H9 (cell line): ENCODE measurements at regions not wholly inside any gene's neighbourhood (a gene's known extent, or its start where the extent isn't known, plus 50 kb on each side); places are given as distances from the start of the nearest gene placed in this dataset.
"Not testable (repeated sequence)": the region's sequence is repeated elsewhere in the genome, so short reads cannot be mapped to it uniquely, and the experiment has no call there.

Source experiments
- DNase-seq: peaks from one replicate; pipeline ENCODE4 v3.0.0-alpha.2; 2017
- H2AFZ ChIP-seq: one replicate; pipeline ENCODE4 v1.6.1; 2013; ENCODE audit warnings: mild to moderate bottlenecking, low read length, control low read depth, moderate library complexity
- H2AK5ac ChIP-seq: 2 replicates; pipeline ENCODE4 v1.6.1; 2013; ENCODE audit warnings: low read length, control low read depth, mixed read lengths; ENCODE audit not compliant: insufficient read length
- H2BK120ac ChIP-seq: one replicate; pipeline ENCODE4 v1.6.1; 2013; ENCODE audit warnings: low read depth, mild to moderate bottlenecking, low read length, control low read depth, inconsistent platforms; ENCODE audit not compliant: poor library complexity, severe bottlenecking
- H2BK12ac ChIP-seq: 2 replicates; pipeline ENCODE4 v1.6.1; 2013; ENCODE audit warnings: low read length, control low read depth, mixed read lengths, low read depth; ENCODE audit not compliant: insufficient read length
- H2BK15ac ChIP-seq: 2 replicates; pipeline ENCODE4 v1.6.1; 2013; ENCODE audit warnings: low read depth, low read length, control low read depth
- H2BK20ac ChIP-seq: one replicate; pipeline ENCODE4 v1.6.1; 2013; ENCODE audit warnings: low read depth, mild to moderate bottlenecking, low read length, control low read depth, inconsistent platforms; ENCODE audit not compliant: poor library complexity, severe bottlenecking
- H2BK5ac ChIP-seq: 2 replicates; pipeline ENCODE4 v1.6.1; 2013; ENCODE audit warnings: low read length, control low read depth, mixed read lengths; ENCODE audit not compliant: insufficient read length
- H3K14ac ChIP-seq: 2 replicates; pipeline ENCODE4 v1.6.1; 2013; ENCODE audit warnings: low read length, control low read depth; ENCODE audit not compliant: insufficient read depth
- H3K18ac ChIP-seq: 2 replicates; pipeline ENCODE4 v1.6.1; 2013; ENCODE audit warnings: low read depth, mild to moderate bottlenecking, mixed read lengths, low read length, control low read depth; ENCODE audit not compliant: insufficient read length
- H3K23ac ChIP-seq: 2 replicates; pipeline ENCODE4 v1.6.1; 2013; ENCODE audit warnings: low read length, control low read depth, mixed read lengths, low read depth; ENCODE audit not compliant: insufficient read length
- H3K23me2 ChIP-seq: 2 replicates; pipeline ENCODE4 v1.6.1; 2013; ENCODE audit warnings: low read depth, mild to moderate bottlenecking, mixed read lengths, low read length, control low read depth; ENCODE audit not compliant: insufficient read length, poor library complexity, severe bottlenecking
- H3K27ac ChIP-seq: 2 replicates; pipeline ENCODE4 v1.5.1; 2013; ENCODE audit warnings: low read length, control low read depth, mixed read lengths, low read depth; ENCODE audit not compliant: insufficient read length
- H3K27me3 ChIP-seq: 2 replicates; pipeline ENCODE4 v1.6.1; 2013; ENCODE audit warnings: low read length, control low read depth, inconsistent platforms; ENCODE audit not compliant: insufficient read depth
- H3K4ac ChIP-seq: 2 replicates; pipeline ENCODE4 v1.6.1; 2013; ENCODE audit warnings: low read depth, mild to moderate bottlenecking, control low read depth, inconsistent platforms, low read length, moderate library complexity
- H3K4me1 ChIP-seq: 2 replicates; pipeline ENCODE4 v1.6.1; 2013; ENCODE audit warnings: low read length, control low read depth, inconsistent platforms; ENCODE audit not compliant: insufficient read depth
- H3K4me2 ChIP-seq: 2 replicates; pipeline ENCODE4 v1.6.1; 2013; ENCODE audit warnings: low read length, control low read depth, mixed read lengths; ENCODE audit not compliant: insufficient read length, insufficient read depth
- H3K56ac ChIP-seq: 2 replicates; pipeline ENCODE4 v1.6.1; 2013; ENCODE audit warnings: low read depth, mild to moderate bottlenecking, mixed read lengths, low read length, control low read depth; ENCODE audit not compliant: insufficient read length
- H3K79me1 ChIP-seq: 2 replicates; pipeline ENCODE4 v1.6.1; 2013; ENCODE audit warnings: low read depth, mild to moderate bottlenecking, moderate library complexity, low read length, control low read depth, inconsistent platforms; ENCODE audit not compliant: insufficient read depth, poor library complexity, severe bottlenecking
- H3K79me2 ChIP-seq: 2 replicates; pipeline ENCODE4 v1.6.1; 2013; ENCODE audit warnings: low read length, control low read depth, inconsistent platforms; ENCODE audit not compliant: insufficient read depth
- H3K9ac ChIP-seq: 2 replicates; pipeline ENCODE4 v1.6.1; 2013; ENCODE audit warnings: low read length, control low read depth, mixed read lengths; ENCODE audit not compliant: insufficient read length; ENCODE audit errors: extremely low read depth
- H3K9me3 ChIP-seq: one replicate; pipeline ENCODE4 v1.6.1; 2013; ENCODE audit warnings: low read depth, low read length, inconsistent platforms; ENCODE audit not compliant: control insufficient read depth
- H3T11ph ChIP-seq: one replicate; pipeline ENCODE4 v1.6.1; 2013; ENCODE audit warnings: mild to moderate bottlenecking, low read length, control low read depth, inconsistent platforms
- H4K20me1 ChIP-seq: one replicate; pipeline ENCODE4 v1.6.1; 2013; ENCODE audit not compliant: control insufficient read depth, insufficient read length, insufficient read depth
- H4K5ac ChIP-seq: 2 replicates; pipeline ENCODE4 v1.6.1; 2013; ENCODE audit warnings: low read depth, mild to moderate bottlenecking, mixed read lengths, low read length, control low read depth; ENCODE audit not compliant: insufficient read length
- H4K8ac ChIP-seq: replicated peaks from 2 replicates; pipeline ENCODE4 v1.6.1; 2013; ENCODE audit warnings: low read length, control low read depth, mixed read lengths, low read depth; ENCODE audit not compliant: insufficient read length
- H4K91ac ChIP-seq: 2 replicates; pipeline ENCODE4 v1.6.1; 2013; ENCODE audit warnings: low read depth, mild to moderate bottlenecking, moderate library complexity, mixed read lengths, low read length, control low read depth; ENCODE audit not compliant: insufficient read length
- H3K27ac Mint-ChIP-seq, 3 experiments: 2 replicates in 2 of 3; 3 replicates in 1 of 3; pipeline ENCODE4 v1.8.0; 2020 to 2021; ENCODE audit warnings: mixed read lengths in 3 of 3, mild to moderate bottlenecking in 1 of 3, moderate library complexity in 1 of 3
- H3K27me3 Mint-ChIP-seq: 2 replicates; pipeline ENCODE4 v1.8.0; 2021; ENCODE audit warnings: low read depth, mild to moderate bottlenecking, moderate library complexity, mixed read lengths
- H3K36me3 Mint-ChIP-seq, 3 experiments: 2 replicates in 2 of 3; 3 replicates in 1 of 3; pipeline ENCODE4 v1.8.0; 2020 to 2021; ENCODE audit warnings: low read depth in 3 of 3, mixed read lengths in 3 of 3; ENCODE audit not compliant: insufficient read depth in 1 of 3
- H3K4me1 Mint-ChIP-seq, 2 experiments: 2 replicates each; pipeline ENCODE4 v1.8.0; 2020; ENCODE audit warnings: mixed read lengths in 2 of 2
- H3K4me3 Mint-ChIP-seq, 2 experiments: 2 replicates in 1 of 2; 3 replicates in 1 of 2; pipeline ENCODE4 v1.8.0; 2020 to 2021; ENCODE audit warnings: mild to moderate bottlenecking in 2 of 2, mixed read lengths in 2 of 2, moderate library complexity in 1 of 2
- H3K9me3 Mint-ChIP-seq, 2 experiments: 2 replicates in 1 of 2; 3 replicates in 1 of 2; pipeline ENCODE4 v1.8.0; 2020; ENCODE audit warnings: mild to moderate bottlenecking in 2 of 2, mixed read lengths in 2 of 2, moderate library complexity in 1 of 2
- WGBS: extraction: QIAGEN DNeasy Blood & Tissue Kit; methylation state at CpG from one replicate; pipeline ENCODE4 v1.1.7; 2013; ENCODE audit warnings: missing lambda C conversion rate, low lambda C conversion rate, mixed read lengths; ENCODE audit not compliant: insufficient read length; ENCODE audit errors: extremely low coverage; 5-methylcytosine and 5-hydroxymethylcytosine counted together
- TF ChIP-seq, protein P1 (sequence below): fragments of 200-600 bp; sonication (generic); conservative IDR thresholded peaks from 3 replicates; pipeline ENCODE4 v1.8.0; 2021; ENCODE audit warnings: antibody characterized with exemption, mild to moderate bottlenecking

- no peak overlapping the region for H2BK15ac ChIP-seq
- Mint-ChIP-seq H3K4me3 (no peak overlapping the region), H3K27ac (no peak overlapping the region), H3K27me3 (peaks cover 2% of the 10 kb centered on the region), H3K36me3 (no peaks in the 10 kb centered on the region), H3K9me3 (peaks cover 0 to 5% of the 10 kb centered on the region in 2 experiments; a peak in 1 of 5 replicates), H3K4me1 (no peaks in the 10 kb centered on the region)
- H3K14ac ChIP-seq, result no peak overlapping the region
- H3K4me1 ChIP-seq, result no peaks in the 10 kb centered on the region
- no peak overlapping the region for H2BK12ac ChIP-seq
- no peak overlapping the region for H3K4ac ChIP-seq
- H2BK120ac ChIP-seq, result no peak overlapping the region
- no peak overlapping the region for H3T11ph ChIP-seq
- no peak overlapping the region for H4K91ac ChIP-seq
- no peak overlapping the region for H2BK5ac ChIP-seq
- H2BK20ac ChIP-seq, result no peak overlapping the region
- whole genome bisulfite sequencing, result no CpG with 5 or more reads among the region's 4 CpGs
- no peaks in the 10 kb centered on the region for H3K79me2 ChIP-seq
- no peak overlapping the region for H3K27ac ChIP-seq
- H4K8ac ChIP-seq, result no peak overlapping the region
- no peak for DNase-seq
- H3K9ac ChIP-seq, result no peak overlapping the region
- TF ChIP-seq, protein P1, sequence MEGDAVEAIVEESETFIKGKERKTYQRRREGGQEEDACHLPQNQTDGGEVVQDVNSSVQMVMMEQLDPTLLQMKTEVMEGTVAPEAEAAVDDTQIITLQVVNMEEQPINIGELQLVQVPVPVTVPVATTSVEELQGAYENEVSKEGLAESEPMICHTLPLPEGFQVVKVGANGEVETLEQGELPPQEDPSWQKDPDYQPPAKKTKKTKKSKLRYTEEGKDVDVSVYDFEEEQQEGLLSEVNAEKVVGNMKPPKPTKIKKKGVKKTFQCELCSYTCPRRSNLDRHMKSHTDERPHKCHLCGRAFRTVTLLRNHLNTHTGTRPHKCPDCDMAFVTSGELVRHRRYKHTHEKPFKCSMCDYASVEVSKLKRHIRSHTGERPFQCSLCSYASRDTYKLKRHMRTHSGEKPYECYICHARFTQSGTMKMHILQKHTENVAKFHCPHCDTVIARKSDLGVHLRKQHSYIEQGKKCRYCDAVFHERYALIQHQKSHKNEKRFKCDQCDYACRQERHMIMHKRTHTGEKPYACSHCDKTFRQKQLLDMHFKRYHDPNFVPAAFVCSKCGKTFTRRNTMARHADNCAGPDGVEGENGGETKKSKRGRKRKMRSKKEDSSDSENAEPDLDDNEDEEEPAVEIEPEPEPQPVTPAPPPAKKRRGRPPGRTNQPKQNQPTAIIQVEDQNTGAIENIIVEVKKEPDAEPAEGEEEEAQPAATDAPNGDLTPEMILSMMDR, result no peak
- no peak overlapping the region for H2AK5ac ChIP-seq
- H3K27me3 ChIP-seq, result no peaks in the 10 kb centered on the region
- no peak overlapping the region for H3K23ac ChIP-seq
- no peaks in the 10 kb centered on the region for H3K23me2 ChIP-seq
- H4K20me1 ChIP-seq, result no peaks in the 10 kb centered on the region
- no peak overlapping the region for H2AFZ ChIP-seq
- no peaks in the 10 kb centered on the region for H3K79me1 ChIP-seq
- H3K9me3 ChIP-seq, result no peaks in the 10 kb centered on the region
- no peak overlapping the region for H3K18ac ChIP-seq
- no peak overlapping the region for H4K5ac ChIP-seq
- H3K4me2 ChIP-seq, result no peak overlapping the region
- H3K56ac ChIP-seq, result no peak overlapping the region
These were observed 85.0 kb downstream of the EMX2 start for GRCh38 chr10:117627561-117627960.

DNA sequence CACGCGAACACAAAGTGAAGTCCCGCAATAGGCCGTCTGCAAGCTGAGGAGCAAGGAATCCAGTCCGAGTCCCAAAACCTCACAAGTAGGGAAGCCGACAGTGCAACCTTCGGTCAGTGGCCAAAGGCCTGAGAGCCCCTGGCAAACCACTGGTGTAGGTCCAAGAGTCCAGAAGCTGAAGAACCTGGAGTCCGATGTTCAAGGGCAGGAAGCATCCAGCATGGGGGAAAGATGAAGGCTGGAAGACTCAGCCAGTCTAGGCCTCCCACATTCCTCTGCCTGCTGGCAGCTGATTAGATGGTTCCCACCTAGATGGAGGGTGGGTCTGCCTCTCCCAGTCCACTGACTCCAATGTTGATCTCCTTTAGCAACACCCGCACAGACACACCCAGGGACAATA, 87.2 kb downstream of the EMX2 start:
- not testable (repeated sequence) for H4K5ac ChIP-seq, H2BK5ac ChIP-seq, H2AK5ac ChIP-seq, H4K91ac ChIP-seq, H3K4ac ChIP-seq, H2BK120ac ChIP-seq, H4K8ac ChIP-seq, H3K4me1 ChIP-seq, H3K23me2 ChIP-seq, DNase-seq, H2BK20ac ChIP-seq, H3K9ac ChIP-seq, H3K4me1 Mint-ChIP-seq, H3K4me3 Mint-ChIP-seq, H3K9me3 Mint-ChIP-seq, H3K18ac ChIP-seq, H2BK15ac ChIP-seq, H3K23ac ChIP-seq, H3K27me3 Mint-ChIP-seq, H2BK12ac ChIP-seq, H3K79me1 ChIP-seq, H3K27ac ChIP-seq, H2AFZ ChIP-seq, H3K9me3 ChIP-seq, H3K4me2 ChIP-seq, H3K14ac ChIP-seq, H3K56ac ChIP-seq, H4K20me1 ChIP-seq, H3K36me3 Mint-ChIP-seq, H3T11ph ChIP-seq, H3K79me2 ChIP-seq, H3K27ac Mint-ChIP-seq, H3K27me3 ChIP-seq
- WGBS, result no CpG with 5 or more reads among the region's 9 CpGs
